ENCODE measurements at regions not wholly inside any gene's neighbourhood (a gene's known extent, or its start where the extent isn't known, plus 50 kb on each side); places are given as distances from the start of the nearest gene placed in this dataset.

- no peak for DNase-seq
These were observed 203.5 kb upstream of the HTR2A start for GRCh38 chr13:47100214-47100853.

- no peak for DNase-seq
These were observed 198.0 kb upstream of the HTR2A start for GRCh38 chr13:47094734-47095434.

DNA sequence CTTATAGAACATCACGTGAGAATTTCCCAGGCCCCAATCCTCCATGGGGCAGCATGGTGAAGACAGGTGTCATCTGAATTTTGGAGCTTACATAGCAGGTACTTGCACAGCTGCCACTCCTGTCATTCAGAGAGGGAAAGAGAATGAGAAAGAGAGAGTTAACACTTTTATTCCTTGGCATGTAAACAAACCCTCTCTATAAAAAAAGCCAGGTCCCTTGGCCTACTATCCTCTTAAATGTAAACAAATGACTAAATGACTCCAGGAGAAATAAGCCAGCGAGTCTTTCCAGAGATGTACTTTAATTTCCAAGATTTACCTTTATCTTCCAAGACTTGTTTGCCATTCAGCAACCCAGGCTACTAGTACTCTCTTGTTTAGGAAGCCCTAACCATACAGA is 195.3 kb upstream of the HTR2A start:
- DNase-seq, result no peak

- DNase-seq, result no peak
These were observed 191.0 kb upstream of the HTR2A start for GRCh38 chr13:47087841-47088240.

- no peak for DNase-seq
These were observed 190.4 kb upstream of the HTR2A start for GRCh38 chr13:47087241-47087640.

DNA sequence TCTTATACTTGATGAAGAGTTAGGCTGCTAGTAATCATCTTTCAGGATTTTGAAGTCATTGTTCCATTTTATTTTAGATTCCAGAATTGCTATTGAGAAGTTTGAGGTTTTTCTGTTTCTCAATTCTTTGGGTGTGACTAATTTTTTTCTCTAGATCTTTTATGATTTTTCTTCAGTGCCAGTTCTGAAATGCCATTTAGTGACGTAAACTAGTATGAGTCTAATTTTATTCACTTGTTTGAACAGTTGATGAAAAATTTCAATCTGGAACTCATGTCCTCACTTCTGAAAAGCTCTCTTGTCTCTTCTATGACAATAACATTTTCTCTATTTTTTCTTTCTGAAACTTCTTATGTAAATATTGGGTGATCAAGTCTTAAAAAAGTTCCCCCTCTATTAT is 188.5 kb upstream of the HTR2A start:
- DNase-seq, result no peak

DNA sequence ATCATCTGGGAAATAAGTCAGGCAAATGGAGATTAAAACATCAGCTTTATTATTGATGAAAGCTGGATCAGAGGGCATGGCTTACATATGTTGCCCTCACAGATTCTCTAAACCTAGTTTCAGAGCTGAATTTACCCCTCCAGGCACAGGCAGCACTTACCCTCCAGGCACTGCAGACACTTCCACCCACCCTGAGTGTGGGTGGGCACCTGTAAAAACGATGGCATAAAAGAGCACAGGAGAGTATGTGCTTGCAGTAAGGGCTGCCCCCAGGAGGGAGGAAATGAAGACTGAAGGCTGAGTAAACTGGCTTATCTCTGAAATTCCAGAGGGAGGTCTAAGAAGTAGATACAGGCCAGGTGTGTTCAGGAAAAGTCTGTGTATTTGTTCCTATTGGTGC is 185.0 kb upstream of the HTR2A start:
- no peak for DNase-seq

GRCh38 chr13:47081246-47081645 is 184.4 kb upstream of the HTR2A start:
- no peak for DNase-seq

DNA sequence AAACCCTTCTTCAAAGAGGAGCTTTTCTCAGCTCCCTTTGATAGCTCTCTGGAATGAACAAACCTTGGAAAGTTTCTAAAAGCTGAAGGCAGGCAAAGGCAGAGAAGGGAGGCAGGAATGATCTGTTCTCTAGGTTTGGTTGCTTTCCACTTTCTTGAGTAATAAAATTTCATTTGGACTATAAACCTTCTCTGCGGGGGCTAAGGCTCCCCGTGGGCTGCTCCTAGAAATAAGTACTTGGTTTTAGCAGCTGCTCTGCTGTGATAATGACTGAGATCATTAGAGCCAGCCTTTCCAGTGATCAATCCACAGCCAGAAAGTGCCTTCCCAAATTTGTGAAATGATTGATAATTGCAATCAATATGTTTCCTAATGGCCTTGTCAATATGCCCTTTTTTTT is 183.8 kb upstream of the HTR2A start:
- no peak for DNase-seq

GRCh38 chr13:47076500-47076899 is 179.6 kb upstream of the HTR2A start:
- no peak for DNase-seq

DNA sequence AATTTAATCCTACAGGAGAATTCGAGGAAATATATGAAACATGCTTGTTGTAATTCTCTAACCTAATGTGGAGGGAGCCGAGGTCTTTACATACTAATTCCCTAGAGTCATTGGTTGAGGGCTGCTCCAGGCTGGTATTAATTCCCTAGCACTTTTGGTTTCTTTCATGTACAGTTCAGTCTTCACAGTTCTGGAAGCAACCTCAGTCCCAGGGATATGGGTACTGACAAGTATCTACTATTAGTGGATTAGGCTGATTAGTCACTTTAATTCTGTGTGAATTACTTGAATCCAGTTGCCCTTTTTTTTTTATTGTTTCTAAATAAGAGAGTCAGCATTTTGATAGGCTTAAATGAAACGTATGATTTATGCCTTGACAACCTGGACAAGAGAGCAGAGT is 172.3 kb upstream of the HTR2A start:
- no peak for DNase-seq

- no peak for DNase-seq
These were observed 170.5 kb upstream of the HTR2A start for GRCh38 chr13:47067306-47067705.

GRCh38 chr13:47066226-47066625 is 169.4 kb upstream of the HTR2A start:
- no peak for DNase-seq

DNA sequence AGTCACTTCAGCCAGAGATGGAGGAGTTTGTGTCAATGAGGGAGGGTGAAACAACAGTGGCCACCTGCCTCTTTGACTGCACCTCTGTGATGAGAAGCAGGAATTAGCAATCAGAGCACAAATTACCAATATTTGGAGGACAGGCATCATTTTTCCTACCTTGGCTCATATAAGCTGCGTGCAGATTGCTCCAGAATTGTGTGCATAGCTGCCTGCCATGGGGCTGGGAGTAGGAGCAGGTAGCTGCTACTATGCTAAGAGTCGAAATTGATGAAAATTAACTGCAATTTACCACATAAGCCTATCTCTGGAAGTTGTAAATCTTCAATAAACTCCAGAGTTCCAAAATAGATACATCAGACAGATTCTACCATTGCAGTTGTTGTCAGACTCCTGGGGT is 167.5 kb upstream of the HTR2A start:
- DNase-seq, result no peak

GRCh38 chr13:47049276-47049989 is 152.6 kb upstream of the HTR2A start:
- no peak for DNase-seq

DNA sequence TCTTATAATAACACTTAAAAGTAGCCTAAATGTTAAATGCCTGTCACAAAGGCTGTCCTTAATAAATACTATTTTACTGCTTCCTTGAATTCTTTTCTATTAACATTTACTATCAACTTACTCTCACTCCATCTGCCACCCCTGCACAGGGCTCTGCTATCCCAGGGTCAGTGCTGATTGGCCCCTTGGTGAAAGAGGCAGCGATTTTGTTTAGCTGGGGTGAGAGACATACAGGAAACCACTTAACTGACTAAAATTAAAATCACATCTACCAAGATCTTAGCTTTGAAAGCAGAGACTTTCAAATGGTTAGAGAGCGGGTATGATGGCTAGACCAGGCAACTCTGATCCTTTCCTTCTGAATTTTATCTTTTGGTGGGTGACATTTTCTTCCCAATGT is 149.9 kb upstream of the HTR2A start:
- no peak for DNase-seq

DNA sequence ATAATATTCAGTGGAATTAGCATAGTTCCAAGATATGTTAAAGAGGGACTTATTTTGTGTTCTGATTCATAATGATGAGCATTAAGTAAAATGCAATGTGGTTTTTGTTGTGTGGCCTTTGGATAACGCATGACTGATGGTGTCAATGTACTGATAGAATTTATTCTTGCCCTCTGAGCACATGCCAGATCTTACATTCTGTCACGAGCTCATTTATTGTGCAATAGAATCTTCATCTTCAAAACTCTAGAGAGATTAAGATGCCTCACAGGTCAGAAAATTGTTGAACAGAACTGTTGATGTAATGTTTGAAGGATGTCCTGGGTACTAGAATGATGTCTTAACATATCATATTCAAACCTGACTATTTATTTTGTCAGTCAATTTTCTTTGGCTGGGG is 148.0 kb upstream of the HTR2A start:
- DNase-seq, result no peak

- no peak for DNase-seq
These were observed 142.3 kb upstream of the HTR2A start for GRCh38 chr13:47039106-47039505.

GRCh38 chr13:47038188-47038587 is 141.3 kb upstream of the HTR2A start:
- DNase-seq, result no peak

DNA sequence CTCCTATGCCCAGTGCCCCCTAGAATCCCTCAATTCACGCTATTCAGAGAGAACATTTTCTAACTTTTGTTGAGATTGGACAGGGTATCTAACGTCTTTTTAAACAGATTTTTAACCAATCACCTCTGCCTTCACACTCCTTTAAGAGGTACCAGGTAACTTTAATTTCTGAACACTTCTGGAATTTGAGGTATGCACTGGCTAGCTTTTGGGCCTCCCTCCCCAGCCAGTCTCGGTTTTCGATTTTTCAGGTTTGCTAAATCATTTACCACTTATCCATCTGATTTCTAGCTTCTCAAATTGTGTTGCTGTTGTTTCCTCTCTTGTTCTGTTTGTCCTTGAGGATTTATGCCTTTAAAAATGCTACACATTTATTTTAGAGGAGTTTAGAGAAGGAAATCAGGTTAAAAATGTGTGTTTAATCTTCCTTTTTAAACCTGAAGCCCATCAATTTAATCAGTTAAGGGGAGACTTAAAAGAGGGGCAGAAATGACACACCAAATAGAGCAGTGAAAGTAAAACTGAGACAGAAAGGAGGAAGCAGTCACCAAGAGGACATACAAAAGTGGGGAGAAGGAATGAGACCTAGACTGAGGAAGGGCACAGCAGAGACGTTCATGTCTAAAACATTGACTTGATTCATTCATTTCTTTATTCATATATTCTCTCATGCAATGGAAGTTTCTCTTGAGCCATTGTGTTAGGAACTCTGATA is 139.6 kb upstream of the HTR2A start:
- no peak for DNase-seq

DNA sequence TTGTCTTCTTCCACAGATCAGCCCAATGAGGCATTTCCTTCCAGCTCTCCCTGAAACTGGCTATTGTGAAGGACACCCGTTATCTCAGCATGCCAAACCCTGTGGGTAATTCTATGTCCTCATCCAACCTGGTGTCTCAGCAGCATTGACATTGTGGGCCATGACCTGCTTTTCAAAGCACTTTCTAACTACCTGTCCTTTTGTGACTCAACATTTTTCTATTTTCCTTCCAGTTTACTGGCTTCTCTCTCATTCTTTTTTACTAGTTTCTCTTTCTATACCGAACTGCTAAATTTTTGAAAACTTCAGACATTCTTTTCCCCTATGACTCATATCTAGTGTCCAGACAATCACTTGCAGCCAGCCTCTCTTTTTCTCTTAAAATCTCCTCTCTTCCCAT is 136.4 kb upstream of the HTR2A start:
- no peak for DNase-seq

GRCh38 chr13:47027780-47028437 is 131.1 kb upstream of the HTR2A start:
- DNase-seq, result no peak

DNA sequence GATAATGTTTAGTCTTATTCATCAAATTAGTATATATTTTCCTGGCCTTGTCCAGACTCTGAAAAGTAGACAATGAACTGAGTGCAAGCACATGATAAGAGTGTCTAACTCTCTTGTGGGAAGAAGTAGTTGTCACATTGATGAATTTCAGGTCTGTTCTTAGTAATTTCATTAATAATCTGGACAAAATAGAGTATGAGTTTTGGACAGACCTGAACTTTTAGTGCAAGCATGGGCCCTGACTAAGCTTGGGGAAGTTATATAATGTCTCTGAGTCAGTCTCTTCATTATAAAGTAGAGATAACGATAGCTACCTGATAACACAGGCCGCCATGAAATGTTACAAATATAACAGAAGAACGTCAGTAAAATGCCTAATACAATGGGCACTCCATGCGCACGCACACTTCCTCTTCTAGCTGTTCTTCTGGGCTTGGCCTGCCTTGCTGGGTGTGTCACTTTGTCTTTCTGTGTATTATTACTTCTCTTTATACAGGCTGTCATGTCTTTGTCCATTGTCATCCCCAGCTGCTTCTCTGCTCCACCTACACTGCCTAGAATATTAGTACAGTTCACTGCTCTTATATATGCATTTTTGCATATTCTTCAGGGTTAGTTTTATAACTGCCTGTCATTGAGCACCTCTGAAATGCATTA is 129.1 kb upstream of the HTR2A start:
- no peak for DNase-seq
